ENCODE measurements at regions not wholly inside any gene's neighbourhood (a gene's known extent, or its start where the extent isn't known, plus 50 kb on each side); places are given as distances from the start of the nearest gene placed in this dataset.

DNA sequence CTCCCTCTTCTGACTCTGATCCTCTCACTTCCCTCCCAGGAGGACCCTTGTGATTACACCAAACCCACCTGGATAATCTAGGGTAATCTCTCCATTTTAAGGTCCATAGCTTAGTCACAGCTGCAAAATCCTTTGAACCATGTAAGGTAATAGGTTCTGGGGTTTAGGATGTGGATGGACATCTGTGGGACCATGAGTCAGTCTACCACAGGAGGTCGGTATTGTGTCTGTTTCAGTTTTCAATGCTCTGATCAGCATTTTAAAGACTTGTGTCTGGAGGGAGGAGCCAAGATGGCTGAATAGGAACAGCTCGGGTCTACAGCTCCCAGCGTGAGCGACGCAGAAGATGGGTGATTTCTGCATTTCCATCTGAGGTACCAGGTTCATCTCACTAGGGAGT is 112.6 kb downstream of the CAVIN4 start (continued):
- TF ChIP-seq MYB (IDR thresholded peaks at IDR 0.05; ENCODE audit: borderline replicate concordance, low read depth, low read length) (no peak), MXI1 (IDR thresholded peaks at IDR 0.05; ENCODE audit: low read depth, low read length) (no peak)

DNA sequence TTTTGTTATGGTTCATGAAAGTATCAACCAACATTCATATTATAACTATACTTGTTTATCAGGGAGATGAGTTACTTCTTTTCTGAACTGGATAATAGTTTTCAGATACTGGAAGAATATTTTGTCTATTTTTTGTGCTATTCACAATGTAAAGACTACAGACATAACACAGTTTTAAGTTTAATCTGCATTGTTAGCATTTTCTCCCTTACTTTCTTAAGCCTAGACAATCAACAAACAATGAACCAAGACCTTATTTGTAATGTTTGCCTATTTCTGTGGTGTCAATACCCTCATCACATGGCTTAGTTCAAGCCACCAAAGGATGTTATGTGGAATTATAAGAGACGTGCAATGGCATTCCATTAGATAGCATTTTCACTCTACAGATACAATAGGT is 119.5 kb downstream of the CAVIN4 start:
- no TSS peak for BruUV-seq (replicated peaks)

More for the DNA sequence above, 119.5 kb downstream of the CAVIN4 start:
- no peak overlapping the region for H3K4me2 ChIP-seq (ENCODE audit: control insufficient read depth, insufficient read depth)
- DNase-seq (ENCODE audit: low read depth, low spot score) = no peak
- no peak for FAIRE-seq
- 46% methylated on average over 1 of the region's 1 CpG for WGBS (ENCODE audit: insufficient coverage, insufficient replicate concordance, low lambda C conversion rate, missing lambda C conversion rate)
- no peak for TF ChIP-seq BRCA1 (IDR thresholded peaks at IDR 0.05; ENCODE audit: low read depth, low read length)
- TF ChIP-seq PML (IDR thresholded peaks at IDR 0.05; ENCODE audit: low read length) = no peak
- TF ChIP-seq TCF12 (IDR thresholded peaks at IDR 0.05; ENCODE audit: low read depth, low read length) = no peak
- TF ChIP-seq KDM1A (IDR thresholded peaks at IDR 0.05; ENCODE audit: borderline replicate concordance) = no peak
- TF ChIP-seq, protein P1, sequence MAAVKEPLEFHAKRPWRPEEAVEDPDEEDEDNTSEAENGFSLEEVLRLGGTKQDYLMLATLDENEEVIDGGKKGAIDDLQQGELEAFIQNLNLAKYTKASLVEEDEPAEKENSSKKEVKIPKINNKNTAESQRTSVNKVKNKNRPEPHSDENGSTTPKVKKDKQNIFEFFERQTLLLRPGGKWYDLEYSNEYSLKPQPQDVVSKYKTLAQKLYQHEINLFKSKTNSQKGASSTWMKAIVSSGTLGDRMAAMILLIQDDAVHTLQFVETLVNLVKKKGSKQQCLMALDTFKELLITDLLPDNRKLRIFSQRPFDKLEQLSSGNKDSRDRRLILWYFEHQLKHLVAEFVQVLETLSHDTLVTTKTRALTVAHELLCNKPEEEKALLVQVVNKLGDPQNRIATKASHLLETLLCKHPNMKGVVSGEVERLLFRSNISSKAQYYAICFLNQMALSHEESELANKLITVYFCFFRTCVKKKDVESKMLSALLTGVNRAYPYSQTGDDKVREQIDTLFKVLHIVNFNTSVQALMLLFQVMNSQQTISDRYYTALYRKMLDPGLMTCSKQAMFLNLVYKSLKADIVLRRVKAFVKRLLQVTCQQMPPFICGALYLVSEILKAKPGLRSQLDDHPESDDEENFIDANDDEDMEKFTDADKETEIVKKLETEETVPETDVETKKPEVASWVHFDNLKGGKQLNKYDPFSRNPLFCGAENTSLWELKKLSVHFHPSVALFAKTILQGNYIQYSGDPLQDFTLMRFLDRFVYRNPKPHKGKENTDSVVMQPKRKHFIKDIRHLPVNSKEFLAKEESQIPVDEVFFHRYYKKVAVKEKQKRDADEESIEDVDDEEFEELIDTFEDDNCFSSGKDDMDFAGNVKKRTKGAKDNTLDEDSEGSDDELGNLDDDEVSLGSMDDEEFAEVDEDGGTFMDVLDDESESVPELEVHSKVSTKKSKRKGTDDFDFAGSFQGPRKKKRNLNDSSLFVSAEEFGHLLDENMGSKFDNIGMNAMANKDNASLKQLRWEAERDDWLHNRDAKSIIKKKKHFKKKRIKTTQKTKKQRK (IDR thresholded peaks at IDR 0.05; ENCODE audit: low read depth, low read length) = no peak
- no peak for TF ChIP-seq EP300 (IDR thresholded peaks at IDR 0.05; ENCODE audit: borderline replicate concordance in 1 of 2, control insufficient read depth in 1 of 2, low read depth in 2 of 2, low read length in 2 of 2)
- no peak for TF ChIP-seq IKZF1 (conservative IDR thresholded peaks at IDR 0.05)
- no peak for TF ChIP-seq EED (IDR thresholded peaks at IDR 0.05; ENCODE audit: low read depth)
- no peak for TF ChIP-seq BMI1 (IDR thresholded peaks at IDR 0.05; ENCODE audit: borderline replicate concordance)
- ChIA-PET POLR2A (no interaction called here), SMC1A (ENCODE audit: uncharacterized antibody, unreplicated experiment) (interaction anchor here (1.2 kb wide), 1 partner anchor 10 kb away, joined by 3 read pairs; no protein-coding TSS in a partner anchor), CTCF (interaction anchor here (6.2 kb wide), 1 partner anchor 614 kb away, joined by 32 read pairs; no protein-coding TSS in a partner anchor), RAD21 (ENCODE audit: unreplicated experiment) (no interaction called here)
- intact Hi-C loops (cut with micrococcal nuclease; ENCODE audit: unreplicated experiment) = no loop called here
- in situ Hi-C loops (cut with MboI) = no loop called here
- H3K9ac ChIP-seq (ENCODE audit: control insufficient read depth, insufficient read depth, low read length) = no peak overlapping the region
- H3K4me1 ChIP-seq (ENCODE audit: control insufficient read depth, insufficient read depth, low read length) = no peaks in the 10 kb centered on the region
- no peaks in the 10 kb centered on the region for H3K9me3 ChIP-seq (replicated peaks; ENCODE audit: control insufficient read depth, insufficient read depth, low read length)
- no peak for ATAC-seq
- H3K36me3 ChIP-seq (ENCODE audit: control insufficient read depth in 2 of 2, insufficient read depth in 2 of 2, low read length in 1 of 2) = no peaks in the 10 kb centered on the region
- no peaks in the 10 kb centered on the region for H3K79me2 ChIP-seq (ENCODE audit: control insufficient read depth, insufficient read depth, low read length)
- H3K4me3 ChIP-seq = no peak overlapping the region
- H2AFZ ChIP-seq (ENCODE audit: control insufficient read depth, low read depth, low read length) = no peak overlapping the region
- H4K20me1 ChIP-seq (ENCODE audit: control insufficient read depth, insufficient read depth) = no peaks in the 10 kb centered on the region
- H3K27me3 ChIP-seq (replicated peaks in 1 of 2; ENCODE audit: control insufficient read depth in 2 of 2, insufficient read depth in 2 of 2, low read length in 1 of 2) = no peaks in the 10 kb centered on the region
- no peak overlapping the region for H3K27ac ChIP-seq (ENCODE audit: control insufficient read depth, insufficient read depth)
